Loucy (cell line): ENCODE measurements at regions not wholly inside any gene's neighbourhood (a gene's known extent, or its start where the extent isn't known, plus 50 kb on each side); places are given as distances from the start of the nearest gene placed in this dataset.

Experiments used
- CTCF ChIP-seq: fragments of 200-600 bp; sonication (generic); conservative IDR thresholded peaks from 2 replicates; pipeline ENCODE4 v1.5.1; 2014; ENCODE audit warnings: mild to moderate bottlenecking, antibody characterized with exemption, low read length
- EZH2phosphoT487 ChIP-seq: fragments of 200-600 bp; IDR thresholded peaks from 2 replicates; pipeline ENCODE4 v1.6.1; 2018; ENCODE audit warnings: antibody characterized with exemption, mild to moderate bottlenecking, moderate library complexity, borderline replicate concordance

GRCh38 chr13:106259928-106260327, 275.5 kb downstream of the EFNB2 start:
- no peak for TF ChIP-seq CTCF
- no peak for TF ChIP-seq EZH2phosphoT487
